ENCODE measurements at regions not wholly inside any gene's neighbourhood (a gene's known extent, or its start where the extent isn't known, plus 50 kb on each side); places are given as distances from the start of the nearest gene placed in this dataset.
"Not testable (repeated sequence)": the region's sequence is repeated elsewhere in the genome, so short reads cannot be mapped to it uniquely, and the experiment has no call there.

DNA sequence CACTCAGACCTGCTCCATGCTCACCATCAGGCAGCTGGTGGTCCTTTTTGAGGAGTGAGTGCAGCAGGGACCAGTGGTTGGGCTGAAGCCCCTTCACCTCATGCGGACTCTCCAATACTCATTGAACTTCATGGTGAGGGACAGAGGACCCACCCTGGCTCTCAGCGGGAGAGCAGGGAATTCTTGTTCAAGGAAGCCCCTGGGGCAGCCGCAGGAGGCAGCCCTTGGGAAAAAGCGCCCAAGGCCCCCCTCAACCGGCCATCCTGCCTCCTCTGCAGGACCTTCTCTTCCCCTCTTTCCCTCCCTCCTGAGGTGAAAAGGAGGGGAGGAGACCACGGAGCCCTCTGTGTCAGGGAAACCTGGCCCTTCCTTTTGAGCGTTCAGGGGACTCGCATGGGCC lies 4510.9 kb upstream of the OR11H1 start:
- H3K36me3 ChIP-seq (ENCODE audit: control insufficient read depth, insufficient read depth, low read length) = not testable (repeated sequence)
- WGBS, 2 experiments = 72 to 76% methylated on average over 6 of the region's 8 CpGs

GRCh38 chr22:11020522-11020921 lies 4507.5 kb upstream of the OR11H1 start:
- H3K4me1 ChIP-seq (ENCODE audit: control insufficient read depth, insufficient read depth, low read length); H3K4me3 ChIP-seq (ENCODE audit: insufficient read depth, low read depth, low read length); H3K27me3 ChIP-seq (ENCODE audit: control insufficient read depth, insufficient read depth, low read length, poor library complexity, severe bottlenecking); H3K36me3 ChIP-seq (ENCODE audit: control insufficient read depth, insufficient read depth, low read length); H3K9me3 ChIP-seq (ENCODE audit: control insufficient read depth, low read length); H3K27ac ChIP-seq (ENCODE audit: insufficient read depth, low read depth, low read length, poor library complexity, severe bottlenecking): not testable (repeated sequence)
- 57 to 58% methylated on average over 4 to 6 of the region's 8 CpGs for WGBS, 2 experiments

More for the DNA sequence above, 4510.9 kb upstream of the OR11H1 start:
- H3K4me1 ChIP-seq (ENCODE audit: control insufficient read depth, insufficient read depth, low read length); H3K9me3 ChIP-seq (ENCODE audit: control insufficient read depth, low read length); H3K27ac ChIP-seq (ENCODE audit: insufficient read depth, low read depth, low read length, poor library complexity, severe bottlenecking); H3K27me3 ChIP-seq (ENCODE audit: control insufficient read depth, insufficient read depth, low read length, poor library complexity, severe bottlenecking); H3K4me3 ChIP-seq (ENCODE audit: insufficient read depth, low read depth, low read length): not testable (repeated sequence)

- H3K9me3 ChIP-seq (ENCODE audit: control insufficient read depth, low read length) = peaks cover 28% of the 10 kb centered on the region
- H3K36me3 ChIP-seq (ENCODE audit: control insufficient read depth, insufficient read depth, low read length); H3K27me3 ChIP-seq (ENCODE audit: control insufficient read depth, insufficient read depth, low read length, poor library complexity, severe bottlenecking); H3K4me3 ChIP-seq (ENCODE audit: insufficient read depth, low read depth, low read length); H3K4me1 ChIP-seq (ENCODE audit: control insufficient read depth, insufficient read depth, low read length); H3K27ac ChIP-seq (ENCODE audit: insufficient read depth, low read depth, low read length, poor library complexity, severe bottlenecking): not testable (repeated sequence)
- 73 to 85% methylated on average over 1 of the region's 4 CpGs for WGBS, 2 experiments
Observed at GRCh38 chr22:11026541-11026940, 4501.5 kb upstream of the OR11H1 start.

DNA sequence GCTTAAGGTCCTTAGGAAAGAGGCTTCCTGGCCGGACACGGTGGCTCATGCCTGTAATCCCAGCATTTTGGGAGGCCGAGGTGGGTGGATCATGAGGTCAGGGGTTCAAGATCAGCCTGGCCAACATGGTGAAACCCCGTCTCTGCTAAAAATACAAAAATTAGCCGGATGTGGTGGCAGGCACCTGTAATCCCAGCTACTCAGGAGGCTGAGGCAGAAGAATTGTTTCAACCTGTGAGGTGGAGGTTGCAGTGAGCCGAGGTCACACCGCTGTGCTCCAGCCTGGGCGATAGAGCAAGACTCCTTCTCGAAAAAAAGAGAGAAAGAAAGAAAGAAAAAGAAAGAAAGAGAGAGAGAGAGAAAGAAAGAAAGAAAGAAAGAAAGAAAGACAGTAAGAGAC lies 4500.9 kb upstream of the OR11H1 start:
- H3K27ac ChIP-seq (ENCODE audit: insufficient read depth, low read depth, low read length, poor library complexity, severe bottlenecking); H3K36me3 ChIP-seq (ENCODE audit: control insufficient read depth, insufficient read depth, low read length); H3K4me3 ChIP-seq (ENCODE audit: insufficient read depth, low read depth, low read length); H3K27me3 ChIP-seq (ENCODE audit: control insufficient read depth, insufficient read depth, low read length, poor library complexity, severe bottlenecking); H3K4me1 ChIP-seq (ENCODE audit: control insufficient read depth, insufficient read depth, low read length): not testable (repeated sequence)
- peaks cover 30% of the 10 kb centered on the region for H3K9me3 ChIP-seq (ENCODE audit: control insufficient read depth, low read length)
- WGBS, 2 experiments = 75 to 80% methylated on average over 9 of the region's 9 CpGs

DNA sequence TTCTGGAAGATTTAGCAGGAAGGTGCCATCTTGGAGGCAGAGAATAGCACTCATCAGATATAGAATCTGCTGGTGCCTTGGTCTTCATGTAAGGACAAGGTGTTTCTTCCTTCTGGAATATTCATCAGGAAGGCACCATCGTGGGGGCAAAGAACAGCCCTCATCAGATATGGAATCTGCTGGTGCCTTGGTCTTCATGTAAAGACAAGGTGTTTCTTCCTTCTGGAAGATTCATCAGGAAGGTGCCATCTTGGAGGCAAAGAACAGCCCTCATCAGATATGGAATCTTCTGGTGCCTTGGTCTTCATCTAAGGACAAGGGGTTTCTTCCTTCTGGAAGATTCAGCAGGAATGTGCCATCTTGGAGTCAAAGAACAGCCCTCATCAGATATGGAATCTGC lies 4500.5 kb upstream of the OR11H1 start:
- WGBS, 2 experiments = 45% methylated on average over 1 of the region's 1 CpG
- H3K9me3 ChIP-seq (ENCODE audit: control insufficient read depth, low read length) = peaks cover 30% of the 10 kb centered on the region

DNA sequence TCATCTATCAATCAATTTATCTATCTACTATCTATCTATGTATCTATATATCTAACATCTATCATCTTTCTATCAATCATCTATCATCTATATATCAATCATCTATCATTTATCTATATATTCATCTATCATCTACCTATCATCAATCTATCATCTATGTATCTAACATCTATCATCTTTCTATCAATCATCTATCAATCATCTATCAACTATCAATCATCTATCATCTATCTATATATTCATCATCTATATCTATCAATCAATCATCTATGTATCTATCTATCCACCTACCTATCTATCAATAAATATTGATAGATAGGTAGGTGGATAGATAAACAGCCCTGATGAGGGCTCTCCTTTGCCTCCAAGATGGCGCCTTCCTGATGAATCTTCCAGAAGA lies 4499.8 kb upstream of the OR11H1 start:
- H3K4me3 ChIP-seq (ENCODE audit: insufficient read depth, low read depth, low read length); H3K27ac ChIP-seq (ENCODE audit: insufficient read depth, low read depth, low read length, poor library complexity, severe bottlenecking); H3K36me3 ChIP-seq (ENCODE audit: control insufficient read depth, insufficient read depth, low read length); H3K4me1 ChIP-seq (ENCODE audit: control insufficient read depth, insufficient read depth, low read length); H3K27me3 ChIP-seq (ENCODE audit: control insufficient read depth, insufficient read depth, low read length, poor library complexity, severe bottlenecking): not testable (repeated sequence)
- WGBS, 2 experiments = 27 to 30% methylated on average over 1 of the region's 1 CpG
- H3K9me3 ChIP-seq (ENCODE audit: control insufficient read depth, low read length) = peaks cover 30% of the 10 kb centered on the region

More for the DNA sequence above, 4500.5 kb upstream of the OR11H1 start:
- not testable (repeated sequence) for H3K27ac ChIP-seq (ENCODE audit: insufficient read depth, low read depth, low read length, poor library complexity, severe bottlenecking); H3K4me3 ChIP-seq (ENCODE audit: insufficient read depth, low read depth, low read length); H3K4me1 ChIP-seq (ENCODE audit: control insufficient read depth, insufficient read depth, low read length); H3K36me3 ChIP-seq (ENCODE audit: control insufficient read depth, insufficient read depth, low read length); H3K27me3 ChIP-seq (ENCODE audit: control insufficient read depth, insufficient read depth, low read length, poor library complexity, severe bottlenecking)

- not testable (repeated sequence) for H3K27me3 ChIP-seq (ENCODE audit: control insufficient read depth, insufficient read depth, low read length, poor library complexity, severe bottlenecking); H3K36me3 ChIP-seq (ENCODE audit: control insufficient read depth, insufficient read depth, low read length); H3K27ac ChIP-seq (ENCODE audit: insufficient read depth, low read depth, low read length, poor library complexity, severe bottlenecking); H3K4me1 ChIP-seq (ENCODE audit: control insufficient read depth, insufficient read depth, low read length); H3K4me3 ChIP-seq (ENCODE audit: insufficient read depth, low read depth, low read length)
- peaks cover 38% of the 10 kb centered on the region for H3K9me3 ChIP-seq (ENCODE audit: control insufficient read depth, low read length)
- WGBS, 2 experiments = 74 to 78% methylated on average over 6 to 8 of the region's 8 CpGs
Observed at GRCh38 chr22:11029534-11029933, 4498.5 kb upstream of the OR11H1 start.

DNA sequence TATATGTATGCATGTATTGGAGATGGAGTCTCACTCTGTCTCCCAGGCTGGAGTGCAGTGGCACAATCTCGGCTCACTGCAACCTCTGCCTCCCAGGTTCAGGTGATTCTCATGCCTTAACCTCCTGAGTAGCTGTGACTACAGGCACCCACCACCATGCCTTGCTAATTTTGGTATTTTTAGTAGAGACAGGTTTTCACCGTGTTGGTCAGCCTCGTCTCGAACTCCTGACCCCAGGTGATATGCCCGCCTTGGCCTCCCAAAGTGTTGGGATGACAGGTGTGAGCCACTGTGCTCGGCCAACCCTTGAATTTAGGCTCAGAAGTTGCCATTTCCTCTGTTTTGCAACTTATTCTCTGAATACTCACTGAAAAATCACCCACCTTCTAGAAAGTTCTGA lies 4498.0 kb upstream of the OR11H1 start:
- not testable (repeated sequence) for H3K27ac ChIP-seq (ENCODE audit: insufficient read depth, low read depth, low read length, poor library complexity, severe bottlenecking); H3K4me3 ChIP-seq (ENCODE audit: insufficient read depth, low read depth, low read length); H3K27me3 ChIP-seq (ENCODE audit: control insufficient read depth, insufficient read depth, low read length, poor library complexity, severe bottlenecking); H3K4me1 ChIP-seq (ENCODE audit: control insufficient read depth, insufficient read depth, low read length); H3K36me3 ChIP-seq (ENCODE audit: control insufficient read depth, insufficient read depth, low read length)
- 57 to 70% methylated on average over 5 to 6 of the region's 6 CpGs for WGBS, 2 experiments
- peaks cover 42% of the 10 kb centered on the region for H3K9me3 ChIP-seq (ENCODE audit: control insufficient read depth, low read length)

DNA sequence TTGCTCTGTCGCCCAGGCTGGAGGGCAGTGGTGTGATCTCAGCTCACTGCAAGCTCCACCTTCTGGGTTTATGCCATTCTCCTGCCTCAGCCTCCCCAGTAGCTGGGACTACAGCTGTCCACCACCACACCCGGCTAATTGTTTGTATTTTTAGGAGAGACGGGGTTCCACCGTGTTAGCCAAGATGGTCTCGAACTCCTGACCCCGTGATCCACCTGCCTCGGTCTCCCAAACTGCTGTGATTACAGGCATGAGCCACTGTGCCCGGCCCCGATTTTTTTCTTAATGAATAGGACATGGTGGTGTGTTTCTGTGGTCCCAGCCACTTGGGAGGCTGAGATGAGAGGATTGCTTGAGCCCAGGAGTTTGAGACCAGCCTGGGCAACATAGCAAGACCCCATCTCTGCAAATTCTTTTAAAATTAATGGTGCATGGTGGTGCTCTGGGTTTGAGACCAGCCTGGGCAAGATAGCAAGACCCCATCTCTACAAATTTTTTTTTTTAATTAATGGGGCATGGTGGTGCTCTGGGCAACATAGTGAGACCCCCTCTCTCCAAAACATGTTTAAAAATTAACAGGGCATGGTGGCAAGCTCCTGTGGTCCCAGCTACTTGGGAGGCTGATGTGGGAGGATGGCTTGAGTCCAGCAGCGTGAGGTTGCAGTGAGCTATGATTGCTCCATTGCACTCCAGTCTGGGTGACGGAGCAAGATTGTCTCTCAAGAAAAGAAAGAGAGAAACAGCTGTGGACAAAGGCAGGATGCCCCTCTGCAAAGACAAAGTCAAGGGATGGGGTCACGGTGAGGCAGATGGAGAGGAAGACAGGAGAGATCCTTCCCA lies 4497.2 kb upstream of the OR11H1 start:
- not testable (repeated sequence) for H3K4me3 ChIP-seq (ENCODE audit: insufficient read depth, low read depth, low read length); H3K27me3 ChIP-seq (ENCODE audit: control insufficient read depth, insufficient read depth, low read length, poor library complexity, severe bottlenecking); H3K4me1 ChIP-seq (ENCODE audit: control insufficient read depth, insufficient read depth, low read length); H3K36me3 ChIP-seq (ENCODE audit: control insufficient read depth, insufficient read depth, low read length); H3K27ac ChIP-seq (ENCODE audit: insufficient read depth, low read depth, low read length, poor library complexity, severe bottlenecking)
- peaks cover 49% of the 10 kb centered on the region for H3K9me3 ChIP-seq (ENCODE audit: control insufficient read depth, low read length)
- 74 to 76% methylated on average over 12 of the region's 12 CpGs for WGBS, 2 experiments

DNA sequence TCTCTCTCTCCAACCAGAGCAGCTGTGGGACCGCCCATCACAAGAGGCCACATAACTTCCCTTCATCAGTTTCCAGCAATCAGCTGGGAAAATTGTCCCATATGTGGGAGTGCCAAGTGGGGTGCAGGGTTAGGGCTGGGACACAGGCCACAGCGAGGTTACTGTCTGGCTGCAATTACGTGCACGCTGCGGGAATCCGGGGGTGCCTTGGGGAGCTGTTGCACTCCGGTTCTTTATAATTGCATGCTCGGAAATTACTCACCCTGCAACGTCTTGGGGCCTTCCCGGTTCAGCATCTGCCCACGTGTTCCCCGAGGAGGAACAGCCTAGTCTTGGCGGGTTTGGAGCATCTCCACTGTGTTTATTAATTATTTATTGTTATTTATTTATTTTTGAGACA lies 4495.9 kb upstream of the OR11H1 start:
- not testable (repeated sequence) for H3K4me1 ChIP-seq (ENCODE audit: control insufficient read depth, insufficient read depth, low read length); H3K36me3 ChIP-seq (ENCODE audit: control insufficient read depth, insufficient read depth, low read length); H3K4me3 ChIP-seq (ENCODE audit: insufficient read depth, low read depth, low read length); H3K27me3 ChIP-seq (ENCODE audit: control insufficient read depth, insufficient read depth, low read length, poor library complexity, severe bottlenecking); H3K27ac ChIP-seq (ENCODE audit: insufficient read depth, low read depth, low read length, poor library complexity, severe bottlenecking)
- WGBS, 2 experiments = 77 to 81% methylated on average over 13 of the region's 13 CpGs
- peaks cover 57% of the 10 kb centered on the region for H3K9me3 ChIP-seq (ENCODE audit: control insufficient read depth, low read length)

GRCh38 chr22:11034660-11034987 lies 4493.4 kb upstream of the OR11H1 start:
- H3K9me3 ChIP-seq (ENCODE audit: control insufficient read depth, low read length) = peaks cover 62% of the 10 kb centered on the region

More at GRCh38 chr22:11034660-11034987, 4493.4 kb upstream of the OR11H1 start:
- not testable (repeated sequence) for H3K4me3 ChIP-seq (ENCODE audit: insufficient read depth, low read depth, low read length); H3K4me1 ChIP-seq (ENCODE audit: control insufficient read depth, insufficient read depth, low read length); H3K27me3 ChIP-seq (ENCODE audit: control insufficient read depth, insufficient read depth, low read length, poor library complexity, severe bottlenecking); H3K36me3 ChIP-seq (ENCODE audit: control insufficient read depth, insufficient read depth, low read length); H3K27ac ChIP-seq (ENCODE audit: insufficient read depth, low read depth, low read length, poor library complexity, severe bottlenecking)
- 57 to 58% methylated on average over 6 of the region's 6 CpGs for WGBS, 2 experiments
